GM23338 (cell line): ENCODE measurements at regions not wholly inside any gene's neighbourhood (a gene's known extent, or its start where the extent isn't known, plus 50 kb on each side); places are given as distances from the start of the nearest gene placed in this dataset.

Experiments
- ATAC-seq: fragments of 200-7000 bp; cut with Tn5 transposase; 3 replicates; pipeline ENCODE4 v1.9.1; 2020
- DNase-seq: peaks from one replicate; pipeline ENCODE4 v3.0.0-alpha.2; 2015; ENCODE audit warnings: low spot score
- H2AFZ ChIP-seq: fragments of 200-600 bp; sonication (generic); 2 replicates; pipeline ENCODE4 v1.8.0; 2016; ENCODE audit warnings: antibody characterized with exemption, mild to moderate bottlenecking, moderate library complexity
- H3F3A ChIP-seq: fragments of 200-600 bp; sonication (generic); replicated peaks from 2 replicates; pipeline ENCODE4 v1.8.0; 2017; ENCODE audit warnings: antibody characterized with exemption, mixed run types, low read depth
- H3K27ac ChIP-seq: fragments of 200-600 bp; sonication (generic); 2 replicates; pipeline ENCODE4 v1.6.1; 2016; ENCODE audit warnings: low read depth
- H3K27me3 ChIP-seq: fragments of 200-600 bp; sonication (generic); 2 replicates; pipeline ENCODE4 v1.8.0; 2016; ENCODE audit warnings: mild to moderate bottlenecking, mixed run types, moderate library complexity; ENCODE audit not compliant: insufficient read depth
- H3K36me3 ChIP-seq: fragments of 200-600 bp; sonication (generic); 2 replicates; pipeline ENCODE4 v1.8.0; 2016; ENCODE audit warnings: mild to moderate bottlenecking; ENCODE audit not compliant: insufficient read depth
- H3K4me1 ChIP-seq: fragments of 200-600 bp; sonication (generic); 2 replicates; pipeline ENCODE4 v1.8.0; 2016; ENCODE audit warnings: mild to moderate bottlenecking, moderate library complexity; ENCODE audit not compliant: insufficient read depth
- H3K4me2 ChIP-seq: fragments of 200-600 bp; sonication (generic); 2 replicates; pipeline ENCODE4 v1.7.1; 2017; ENCODE audit warnings: mixed run types
- H3K4me3 ChIP-seq: fragments of 200-600 bp; sonication (generic); 2 replicates; pipeline ENCODE4 v1.6.1; 2016; ENCODE audit warnings: mixed run types
- H3K79me2 ChIP-seq: fragments of 200-600 bp; sonication (generic); replicated peaks from 2 replicates; pipeline ENCODE4 v1.8.0; 2017; ENCODE audit warnings: mild to moderate bottlenecking; ENCODE audit not compliant: insufficient read depth
- H3K9me2 ChIP-seq: fragments of 200-600 bp; sonication (generic); 2 replicates; pipeline ENCODE4 v1.8.0; 2017; ENCODE audit not compliant: insufficient read depth
- H4K20me1 ChIP-seq: fragments of 200-600 bp; sonication (generic); replicated peaks from 2 replicates; pipeline ENCODE4 v1.8.0; 2017; ENCODE audit warnings: mild to moderate bottlenecking; ENCODE audit not compliant: insufficient read depth
- H3K27ac Mint-ChIP-seq: 2 replicates; pipeline ENCODE4 v1.8.0; 2020; ENCODE audit warnings: inconsistent platforms, mild to moderate bottlenecking, moderate library complexity, mixed read lengths
- H3K27me3 Mint-ChIP-seq: 3 replicates; pipeline ENCODE4 v1.8.0; 2022; ENCODE audit warnings: low read depth, mild to moderate bottlenecking, moderate library complexity, mixed read lengths, inconsistent platforms; ENCODE audit not compliant: insufficient read depth, poor library complexity
- H3K36me3 Mint-ChIP-seq: 3 replicates; pipeline ENCODE4 v1.8.0; 2021; ENCODE audit warnings: low read depth, mild to moderate bottlenecking, inconsistent platforms, moderate library complexity, mixed read lengths
- H3K4me1 Mint-ChIP-seq: 3 replicates; pipeline ENCODE4 v1.8.0; 2020; ENCODE audit warnings: mild to moderate bottlenecking, inconsistent platforms, mixed read lengths
- H3K4me3 Mint-ChIP-seq: 3 replicates; pipeline ENCODE4 v1.8.0; 2021; ENCODE audit warnings: moderate library complexity, mild to moderate bottlenecking, inconsistent platforms, mixed read lengths
- H3K9me3 Mint-ChIP-seq: 3 replicates; pipeline ENCODE4 v1.8.0; 2020; ENCODE audit warnings: moderate library complexity, mild to moderate bottlenecking, inconsistent platforms, mixed read lengths
- CREB1 ChIP-seq: fragments of 250-450 bp; sonication (Bioruptor Pico); IDR thresholded peaks from 2 replicates; pipeline ENCODE4 v1.5.0; 2020; ENCODE audit warnings: low read depth, mild to moderate bottlenecking, moderate library complexity
- EZH2 ChIP-seq: fragments of 200-600 bp; sonication (generic); IDR thresholded peaks from one replicate; pipeline ENCODE4 v1.8.0; 2017; ENCODE audit warnings: antibody characterized with exemption, mild to moderate bottlenecking, low read depth; ENCODE audit not compliant: unreplicated experiment
- EZH2phosphoT487 ChIP-seq: fragments of 200-600 bp; sonication (generic); IDR thresholded peaks from one replicate; pipeline ENCODE4 v1.8.1; 2018; ENCODE audit warnings: antibody characterized with exemption; ENCODE audit not compliant: unreplicated experiment
- JUNB ChIP-seq: IDR thresholded peaks from one replicate; pipeline ENCODE4 v1.6.1; 2016; ENCODE audit warnings: antibody characterized with exemption; ENCODE audit not compliant: unreplicated experiment
- NANOG ChIP-seq: IDR thresholded peaks from 2 replicates; pipeline ENCODE4 v1.6.1; 2016; ENCODE audit warnings: antibody characterized with exemption, borderline replicate concordance
- POLR2AphosphoS5 ChIP-seq: IDR thresholded peaks from 2 replicates; pipeline ENCODE4 v1.6.1; 2016; ENCODE audit warnings: antibody characterized with exemption, low read depth
- STAT1 ChIP-seq: IDR thresholded peaks from one replicate; pipeline ENCODE4 v1.6.1; 2016; ENCODE audit warnings: antibody characterized with exemption; ENCODE audit not compliant: unreplicated experiment
- ZNF114 ChIP-seq: fragments of 250-450 bp; sonication (Bioruptor Pico); IDR thresholded peaks from 2 replicates; pipeline ENCODE4 v1.5.0; 2020; ENCODE audit warnings: mild to moderate bottlenecking, moderate library complexity
- ZNF331 ChIP-seq: fragments of 250-450 bp; sonication (Bioruptor Pico); IDR thresholded peaks from 2 replicates; pipeline ENCODE4 v1.5.0; 2020; ENCODE audit warnings: low read depth, mild to moderate bottlenecking, moderate library complexity
- TF ChIP-seq, protein P1 (sequence below), 2 experiments: fragments of 200-600 bp in 1 of 2; sonication (generic) in 1 of 2; conservative IDR thresholded peaks; 2 replicates each; pipeline versions ENCODE4 v1.5.1 to v1.6.1; 2016 to 2017; ENCODE audit warnings: antibody characterized with exemption in 2 of 2, low read depth in 2 of 2, mild to moderate bottlenecking in 2 of 2, moderate library complexity in 1 of 2
- TF ChIP-seq, protein P2 (sequence below): IDR thresholded peaks from 2 replicates; pipeline ENCODE4 v1.6.1; 2016; ENCODE audit warnings: antibody characterized with exemption
- TF ChIP-seq, protein P3 (sequence below): fragments of 250-450 bp; sonication (Bioruptor Pico); IDR thresholded peaks from 2 replicates; pipeline ENCODE4 v1.5.0; 2020; ENCODE audit warnings: mild to moderate bottlenecking, moderate library complexity
- TF ChIP-seq, protein P4 (sequence below): IDR thresholded peaks from one replicate; pipeline ENCODE4 v1.6.1; 2018; ENCODE audit warnings: antibody characterized with exemption; ENCODE audit not compliant: unreplicated experiment

DNA sequence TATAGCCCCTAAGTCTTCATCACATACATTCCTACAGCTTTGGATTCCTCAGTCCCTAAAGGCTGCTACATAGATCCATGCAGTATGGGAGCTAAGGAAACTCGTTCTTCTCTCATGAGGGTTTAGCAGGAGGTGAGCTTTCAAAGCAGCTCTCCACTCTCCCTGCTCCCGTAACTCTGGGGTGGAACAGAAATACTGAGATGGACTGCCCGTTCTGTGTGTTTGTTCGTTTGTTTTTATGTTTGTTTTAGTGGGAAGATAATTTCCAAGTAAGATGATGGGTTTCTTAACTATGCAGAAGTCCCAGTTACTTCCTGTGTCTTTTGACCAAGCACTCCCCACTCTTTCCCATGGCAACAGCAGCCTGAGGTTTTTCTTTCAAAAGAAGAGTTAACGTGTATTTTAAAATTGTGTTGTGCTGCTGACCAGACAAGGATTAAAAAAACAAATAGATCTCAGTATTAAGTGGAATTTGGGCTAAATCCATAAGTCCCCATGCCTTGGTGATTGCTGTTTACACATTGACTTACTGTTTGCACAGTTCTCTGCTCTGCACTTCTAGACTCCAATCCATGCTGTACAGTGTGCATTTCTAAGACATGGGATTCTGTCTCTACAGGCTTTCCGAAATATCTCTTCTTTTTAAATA, 156.4 kb upstream of the SH3BP4 start:
- H3K36me3 ChIP-seq, result no peaks in the 10 kb centered on the region
- Mint-ChIP-seq H3K36me3 (no peaks in the 10 kb centered on the region), H3K4me3 (no peak overlapping the region), H3K27ac (no peak overlapping the region), H3K9me3 (no peaks in the 10 kb centered on the region), H3K27me3 (peaks cover 4% of the 10 kb centered on the region), H3K4me1 (peaks cover 25% of the 10 kb centered on the region)
- no peak for DNase-seq
- H3K4me2 ChIP-seq, result no peak overlapping the region
- no peaks in the 10 kb centered on the region for H3F3A ChIP-seq
- H3K4me3 ChIP-seq, result no peak overlapping the region
- no peak overlapping the region for H3K27ac ChIP-seq
- no peak for ATAC-seq
- TF ChIP-seq EZH2 (no peak), JUNB (no peak), POLR2AphosphoS5 (no peak), NANOG (no peak), EZH2phosphoT487 (no peak), STAT1 (no peak), ZNF114 (CRISPR knock-in tag) (no peak), ZNF331 (no peak), CREB1 (CRISPR knock-in tag) (no peak)
- TF ChIP-seq, protein P1, sequence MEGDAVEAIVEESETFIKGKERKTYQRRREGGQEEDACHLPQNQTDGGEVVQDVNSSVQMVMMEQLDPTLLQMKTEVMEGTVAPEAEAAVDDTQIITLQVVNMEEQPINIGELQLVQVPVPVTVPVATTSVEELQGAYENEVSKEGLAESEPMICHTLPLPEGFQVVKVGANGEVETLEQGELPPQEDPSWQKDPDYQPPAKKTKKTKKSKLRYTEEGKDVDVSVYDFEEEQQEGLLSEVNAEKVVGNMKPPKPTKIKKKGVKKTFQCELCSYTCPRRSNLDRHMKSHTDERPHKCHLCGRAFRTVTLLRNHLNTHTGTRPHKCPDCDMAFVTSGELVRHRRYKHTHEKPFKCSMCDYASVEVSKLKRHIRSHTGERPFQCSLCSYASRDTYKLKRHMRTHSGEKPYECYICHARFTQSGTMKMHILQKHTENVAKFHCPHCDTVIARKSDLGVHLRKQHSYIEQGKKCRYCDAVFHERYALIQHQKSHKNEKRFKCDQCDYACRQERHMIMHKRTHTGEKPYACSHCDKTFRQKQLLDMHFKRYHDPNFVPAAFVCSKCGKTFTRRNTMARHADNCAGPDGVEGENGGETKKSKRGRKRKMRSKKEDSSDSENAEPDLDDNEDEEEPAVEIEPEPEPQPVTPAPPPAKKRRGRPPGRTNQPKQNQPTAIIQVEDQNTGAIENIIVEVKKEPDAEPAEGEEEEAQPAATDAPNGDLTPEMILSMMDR (conservative IDR thresholded peaks at IDR 0.05; ENCODE audit: low read depth in 2 of 2), result no peak
- TF ChIP-seq, protein P2, sequence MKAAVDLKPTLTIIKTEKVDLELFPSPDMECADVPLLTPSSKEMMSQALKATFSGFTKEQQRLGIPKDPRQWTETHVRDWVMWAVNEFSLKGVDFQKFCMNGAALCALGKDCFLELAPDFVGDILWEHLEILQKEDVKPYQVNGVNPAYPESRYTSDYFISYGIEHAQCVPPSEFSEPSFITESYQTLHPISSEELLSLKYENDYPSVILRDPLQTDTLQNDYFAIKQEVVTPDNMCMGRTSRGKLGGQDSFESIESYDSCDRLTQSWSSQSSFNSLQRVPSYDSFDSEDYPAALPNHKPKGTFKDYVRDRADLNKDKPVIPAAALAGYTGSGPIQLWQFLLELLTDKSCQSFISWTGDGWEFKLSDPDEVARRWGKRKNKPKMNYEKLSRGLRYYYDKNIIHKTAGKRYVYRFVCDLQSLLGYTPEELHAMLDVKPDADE, result no peak
- TF ChIP-seq, protein P3, sequence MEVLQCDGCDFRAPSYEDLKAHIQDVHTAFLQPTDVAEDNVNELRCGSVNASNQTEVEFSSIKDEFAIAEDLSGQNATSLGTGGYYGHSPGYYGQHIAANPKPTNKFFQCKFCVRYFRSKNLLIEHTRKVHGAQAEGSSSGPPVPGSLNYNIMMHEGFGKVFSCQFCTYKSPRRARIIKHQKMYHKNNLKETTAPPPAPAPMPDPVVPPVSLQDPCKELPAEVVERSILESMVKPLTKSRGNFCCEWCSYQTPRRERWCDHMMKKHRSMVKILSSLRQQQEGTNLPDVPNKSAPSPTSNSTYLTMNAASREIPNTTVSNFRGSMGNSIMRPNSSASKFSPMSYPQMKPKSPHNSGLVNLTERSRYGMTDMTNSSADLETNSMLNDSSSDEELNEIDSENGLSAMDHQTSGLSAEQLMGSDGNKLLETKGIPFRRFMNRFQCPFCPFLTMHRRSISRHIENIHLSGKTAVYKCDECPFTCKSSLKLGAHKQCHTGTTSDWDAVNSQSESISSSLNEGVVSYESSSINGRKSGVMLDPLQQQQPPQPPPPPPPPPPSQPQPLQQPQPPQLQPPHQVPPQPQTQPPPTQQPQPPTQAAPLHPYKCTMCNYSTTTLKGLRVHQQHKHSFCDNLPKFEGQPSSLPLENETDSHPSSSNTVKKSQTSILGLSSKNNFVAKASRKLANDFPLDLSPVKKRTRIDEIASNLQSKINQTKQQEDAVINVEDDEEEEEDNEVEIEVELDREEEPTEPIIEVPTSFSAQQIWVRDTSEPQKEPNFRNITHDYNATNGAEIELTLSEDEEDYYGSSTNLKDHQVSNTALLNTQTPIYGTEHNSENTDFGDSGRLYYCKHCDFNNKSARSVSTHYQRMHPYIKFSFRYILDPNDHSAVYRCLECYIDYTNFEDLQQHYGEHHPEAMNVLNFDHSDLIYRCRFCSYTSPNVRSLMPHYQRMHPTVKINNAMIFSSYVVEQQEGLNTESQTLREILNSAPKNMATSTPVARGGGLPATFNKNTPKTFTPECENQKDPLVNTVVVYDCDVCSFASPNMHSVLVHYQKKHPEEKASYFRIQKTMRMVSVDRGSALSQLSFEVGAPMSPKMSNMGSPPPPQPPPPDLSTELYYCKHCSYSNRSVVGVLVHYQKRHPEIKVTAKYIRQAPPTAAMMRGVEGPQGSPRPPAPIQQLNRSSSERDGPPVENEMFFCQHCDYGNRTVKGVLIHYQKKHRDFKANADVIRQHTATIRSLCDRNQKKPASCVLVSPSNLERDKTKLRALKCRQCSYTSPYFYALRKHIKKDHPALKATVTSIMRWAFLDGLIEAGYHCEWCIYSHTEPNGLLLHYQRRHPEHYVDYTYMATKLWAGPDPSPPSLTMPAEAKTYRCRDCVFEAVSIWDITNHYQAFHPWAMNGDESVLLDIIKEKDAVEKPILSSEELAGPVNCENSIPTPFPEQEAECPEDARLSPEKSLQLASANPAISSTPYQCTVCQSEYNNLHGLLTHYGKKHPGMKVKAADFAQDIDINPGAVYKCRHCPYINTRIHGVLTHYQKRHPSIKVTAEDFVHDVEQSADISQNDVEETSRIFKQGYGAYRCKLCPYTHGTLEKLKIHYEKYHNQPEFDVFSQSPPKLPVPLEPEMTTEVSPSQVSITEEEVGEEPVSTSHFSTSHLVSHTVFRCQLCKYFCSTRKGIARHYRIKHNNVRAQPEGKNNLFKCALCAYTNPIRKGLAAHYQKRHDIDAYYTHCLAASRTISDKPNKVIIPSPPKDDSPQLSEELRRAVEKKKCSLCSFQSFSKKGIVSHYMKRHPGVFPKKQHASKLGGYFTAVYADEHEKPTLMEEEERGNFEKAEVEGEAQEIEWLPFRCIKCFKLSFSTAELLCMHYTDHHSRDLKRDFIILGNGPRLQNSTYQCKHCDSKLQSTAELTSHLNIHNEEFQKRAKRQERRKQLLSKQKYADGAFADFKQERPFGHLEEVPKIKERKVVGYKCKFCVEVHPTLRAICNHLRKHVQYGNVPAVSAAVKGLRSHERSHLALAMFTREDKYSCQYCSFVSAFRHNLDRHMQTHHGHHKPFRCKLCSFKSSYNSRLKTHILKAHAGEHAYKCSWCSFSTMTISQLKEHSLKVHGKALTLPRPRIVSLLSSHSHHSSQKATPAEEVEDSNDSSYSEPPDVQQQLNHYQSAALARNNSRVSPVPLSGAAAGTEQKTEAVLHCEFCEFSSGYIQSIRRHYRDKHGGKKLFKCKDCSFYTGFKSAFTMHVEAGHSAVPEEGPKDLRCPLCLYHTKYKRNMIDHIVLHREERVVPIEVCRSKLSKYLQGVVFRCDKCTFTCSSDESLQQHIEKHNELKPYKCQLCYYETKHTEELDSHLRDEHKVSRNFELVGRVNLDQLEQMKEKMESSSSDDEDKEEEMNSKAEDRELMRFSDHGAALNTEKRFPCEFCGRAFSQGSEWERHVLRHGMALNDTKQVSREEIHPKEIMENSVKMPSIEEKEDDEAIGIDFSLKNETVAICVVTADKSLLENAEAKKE (CRISPR knock-in tag), result no peak
- TF ChIP-seq, protein P4, sequence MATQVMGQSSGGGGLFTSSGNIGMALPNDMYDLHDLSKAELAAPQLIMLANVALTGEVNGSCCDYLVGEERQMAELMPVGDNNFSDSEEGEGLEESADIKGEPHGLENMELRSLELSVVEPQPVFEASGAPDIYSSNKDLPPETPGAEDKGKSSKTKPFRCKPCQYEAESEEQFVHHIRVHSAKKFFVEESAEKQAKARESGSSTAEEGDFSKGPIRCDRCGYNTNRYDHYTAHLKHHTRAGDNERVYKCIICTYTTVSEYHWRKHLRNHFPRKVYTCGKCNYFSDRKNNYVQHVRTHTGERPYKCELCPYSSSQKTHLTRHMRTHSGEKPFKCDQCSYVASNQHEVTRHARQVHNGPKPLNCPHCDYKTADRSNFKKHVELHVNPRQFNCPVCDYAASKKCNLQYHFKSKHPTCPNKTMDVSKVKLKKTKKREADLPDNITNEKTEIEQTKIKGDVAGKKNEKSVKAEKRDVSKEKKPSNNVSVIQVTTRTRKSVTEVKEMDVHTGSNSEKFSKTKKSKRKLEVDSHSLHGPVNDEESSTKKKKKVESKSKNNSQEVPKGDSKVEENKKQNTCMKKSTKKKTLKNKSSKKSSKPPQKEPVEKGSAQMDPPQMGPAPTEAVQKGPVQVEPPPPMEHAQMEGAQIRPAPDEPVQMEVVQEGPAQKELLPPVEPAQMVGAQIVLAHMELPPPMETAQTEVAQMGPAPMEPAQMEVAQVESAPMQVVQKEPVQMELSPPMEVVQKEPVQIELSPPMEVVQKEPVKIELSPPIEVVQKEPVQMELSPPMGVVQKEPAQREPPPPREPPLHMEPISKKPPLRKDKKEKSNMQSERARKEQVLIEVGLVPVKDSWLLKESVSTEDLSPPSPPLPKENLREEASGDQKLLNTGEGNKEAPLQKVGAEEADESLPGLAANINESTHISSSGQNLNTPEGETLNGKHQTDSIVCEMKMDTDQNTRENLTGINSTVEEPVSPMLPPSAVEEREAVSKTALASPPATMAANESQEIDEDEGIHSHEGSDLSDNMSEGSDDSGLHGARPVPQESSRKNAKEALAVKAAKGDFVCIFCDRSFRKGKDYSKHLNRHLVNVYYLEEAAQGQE, result no peak
- no peaks in the 10 kb centered on the region; the same call in 1 of the 2 replicates for H4K20me1 ChIP-seq
- no peaks in the 10 kb centered on the region for H3K9me2 ChIP-seq
- H3K79me2 ChIP-seq, result no peaks in the 10 kb centered on the region
- H3K27me3 ChIP-seq, result no peaks in the 10 kb centered on the region
- no peak overlapping the region; the same call in 1 of the 2 replicates for H2AFZ ChIP-seq
- H3K4me1 ChIP-seq, result peaks cover 14% of the 10 kb centered on the region
